ENCODE measurements at regions not wholly inside any gene's neighbourhood (a gene's known extent, or its start where the extent isn't known, plus 50 kb on each side); places are given as distances from the start of the nearest gene placed in this dataset.

GRCh38 chrX:39204353-39204752, 403.1 kb downstream of the MID1IP1 start:
- TF ChIP-seq, protein P1, sequence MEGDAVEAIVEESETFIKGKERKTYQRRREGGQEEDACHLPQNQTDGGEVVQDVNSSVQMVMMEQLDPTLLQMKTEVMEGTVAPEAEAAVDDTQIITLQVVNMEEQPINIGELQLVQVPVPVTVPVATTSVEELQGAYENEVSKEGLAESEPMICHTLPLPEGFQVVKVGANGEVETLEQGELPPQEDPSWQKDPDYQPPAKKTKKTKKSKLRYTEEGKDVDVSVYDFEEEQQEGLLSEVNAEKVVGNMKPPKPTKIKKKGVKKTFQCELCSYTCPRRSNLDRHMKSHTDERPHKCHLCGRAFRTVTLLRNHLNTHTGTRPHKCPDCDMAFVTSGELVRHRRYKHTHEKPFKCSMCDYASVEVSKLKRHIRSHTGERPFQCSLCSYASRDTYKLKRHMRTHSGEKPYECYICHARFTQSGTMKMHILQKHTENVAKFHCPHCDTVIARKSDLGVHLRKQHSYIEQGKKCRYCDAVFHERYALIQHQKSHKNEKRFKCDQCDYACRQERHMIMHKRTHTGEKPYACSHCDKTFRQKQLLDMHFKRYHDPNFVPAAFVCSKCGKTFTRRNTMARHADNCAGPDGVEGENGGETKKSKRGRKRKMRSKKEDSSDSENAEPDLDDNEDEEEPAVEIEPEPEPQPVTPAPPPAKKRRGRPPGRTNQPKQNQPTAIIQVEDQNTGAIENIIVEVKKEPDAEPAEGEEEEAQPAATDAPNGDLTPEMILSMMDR (IDR thresholded peaks at IDR 0.05) = no peak
- TF ChIP-seq POLR2A (IDR thresholded peaks at IDR 0.05) = no peak
